NT2/D1 (cell line): ENCODE measurements at regions not wholly inside any gene's neighbourhood (a gene's known extent, or its start where the extent isn't known, plus 50 kb on each side); places are given as distances from the start of the nearest gene placed in this dataset.

Source experiments
- DNase-seq: peaks from one replicate; pipeline ENCODE4 v3.0.0-alpha.2; 2011; ENCODE audit warnings: low read depth, low spot score
- H3K27me3 ChIP-seq: 2 replicates; pipeline ENCODE4 v1.6.0; 2011; ENCODE audit warnings: mild to moderate bottlenecking; ENCODE audit not compliant: insufficient read length, insufficient read depth
- H3K36me3 ChIP-seq: 2 replicates; pipeline ENCODE4 v1.6.1; 2011; ENCODE audit warnings: mild to moderate bottlenecking, low read length, mixed read lengths; ENCODE audit not compliant: insufficient read depth, insufficient read length
- H3K4me1 ChIP-seq: 2 replicates; pipeline ENCODE4 v1.5.1; 2011; ENCODE audit not compliant: insufficient read depth, insufficient read length
- H3K4me3 ChIP-seq: 2 replicates; pipeline ENCODE4 v1.5.1; 2011; ENCODE audit warnings: low read depth; ENCODE audit not compliant: insufficient read length
- H3K9ac ChIP-seq: 2 replicates; pipeline ENCODE4 v1.6.0; 2011; ENCODE audit warnings: low read depth; ENCODE audit not compliant: insufficient read length
- H3K9me3 ChIP-seq: 2 replicates; pipeline ENCODE4 v1.5.1; 2011; ENCODE audit warnings: mild to moderate bottlenecking, low read length; ENCODE audit not compliant: insufficient read depth
- SUZ12 ChIP-seq: IDR thresholded peaks from 2 replicates; pipeline ENCODE4 v1.6.1; 2011; ENCODE audit not compliant: insufficient read length, insufficient read depth; ENCODE audit errors: extremely low read depth
- YY1 ChIP-seq: IDR thresholded peaks from 2 replicates; pipeline ENCODE4 v1.6.1; 2011; ENCODE audit not compliant: insufficient read length, insufficient read depth
- ZNF274 ChIP-seq: IDR thresholded peaks from 2 replicates; pipeline ENCODE4 v1.6.1; 2011; ENCODE audit warnings: mild to moderate bottlenecking, low read depth, low read length

GRCh38 chr5:165616490-165617405, 2111.3 kb downstream of the MAT2B start:
- DNase-seq: no peak
- Histone ChIP-seq H3K4me1 (no peaks in the 10 kb centered on the region), H3K36me3 (no peaks in the 10 kb centered on the region), H3K9ac (no peak overlapping the region), H3K27me3 (no peaks in the 10 kb centered on the region), H3K4me3 (no peak overlapping the region), H3K9me3 (no peaks in the 10 kb centered on the region)
- no peak for TF ChIP-seq SUZ12
- no peak for TF ChIP-seq YY1
- TF ChIP-seq ZNF274: no peak

DNA sequence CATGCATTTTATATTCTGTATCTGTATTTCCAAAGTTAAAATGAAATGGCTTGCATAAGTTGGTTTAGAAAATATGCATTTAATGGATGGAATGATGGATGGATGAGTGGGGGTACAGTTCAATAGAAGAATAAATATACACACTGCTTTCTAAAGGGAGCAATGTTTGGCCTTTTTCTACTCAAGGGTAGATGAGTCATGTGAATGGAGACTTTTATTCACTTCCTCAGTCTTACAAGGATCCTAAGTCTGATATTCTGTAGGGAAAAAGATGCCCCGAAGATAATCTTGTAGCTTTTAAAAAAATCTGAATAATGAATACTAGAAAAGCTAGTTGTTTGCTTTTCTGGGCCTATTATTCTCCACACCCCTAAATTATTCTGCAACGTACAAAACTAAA, 2112.1 kb downstream of the MAT2B start:
- H3K4me3 ChIP-seq: no peak overlapping the region
- TF ChIP-seq ZNF274 (no peak), SUZ12 (no peak), YY1 (no peak)
- no peak for DNase-seq
- no peaks in the 10 kb centered on the region for H3K4me1 ChIP-seq
- no peaks in the 10 kb centered on the region for H3K27me3 ChIP-seq
- H3K9ac ChIP-seq: no peak overlapping the region
- H3K9me3 ChIP-seq: no peaks in the 10 kb centered on the region
- H3K36me3 ChIP-seq: no peaks in the 10 kb centered on the region

DNA sequence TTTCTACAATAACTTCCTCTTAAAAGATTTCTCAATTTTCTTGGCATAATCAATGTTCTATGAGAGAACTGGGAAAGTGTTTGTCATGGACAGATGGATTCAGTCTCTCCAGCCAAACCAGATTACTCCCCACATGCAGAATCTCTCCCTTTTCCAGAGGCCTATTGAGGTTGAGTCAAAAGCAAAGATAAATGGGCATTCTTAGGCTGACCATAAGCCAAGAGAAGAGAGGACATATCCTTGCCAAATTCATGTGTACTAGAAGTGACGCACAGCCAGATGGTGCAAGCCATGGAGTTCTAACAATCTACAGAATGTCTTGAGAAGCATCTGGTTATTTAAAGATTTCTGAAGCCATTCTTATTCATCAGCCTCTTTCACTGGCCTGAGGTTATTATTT, 2115.0 kb downstream of the MAT2B start:
- TF ChIP-seq YY1: no peak
- no peak for TF ChIP-seq SUZ12
- no peak for TF ChIP-seq ZNF274
- no peaks in the 10 kb centered on the region for H3K9me3 ChIP-seq

DNA sequence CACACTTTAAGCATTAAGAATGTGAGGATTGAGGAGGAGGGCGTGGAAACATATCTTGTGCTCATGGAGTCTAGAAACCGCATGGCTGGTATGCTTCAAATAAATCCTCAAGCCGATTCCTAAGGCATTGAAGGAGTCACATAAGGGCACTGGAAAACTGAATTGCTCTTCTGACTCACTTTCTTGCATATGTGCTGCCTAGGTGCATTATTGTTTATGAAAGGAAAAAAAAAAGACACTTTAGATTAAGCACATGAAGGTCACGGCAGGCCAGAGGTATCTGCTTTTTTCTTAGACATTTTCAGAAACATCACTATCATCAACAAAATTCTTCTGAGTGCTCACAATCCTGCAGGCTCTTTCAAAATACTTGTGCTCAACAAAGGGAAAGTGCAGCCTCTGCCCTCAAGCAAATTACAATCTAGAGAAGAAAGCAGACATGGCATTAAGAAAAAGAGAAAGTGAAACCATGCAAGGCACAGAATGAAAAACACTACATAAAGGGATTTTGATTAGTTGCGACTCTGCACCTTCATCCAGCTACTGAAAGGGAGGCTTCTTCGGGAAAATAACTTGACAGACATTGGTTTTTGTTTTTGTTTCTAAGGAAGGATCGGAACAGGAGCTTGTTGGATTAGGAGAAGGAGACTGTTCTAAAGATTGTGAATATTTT, 2117.6 kb downstream of the MAT2B start:
- Histone ChIP-seq H3K4me3 (no peak overlapping the region), H3K9ac (no peak overlapping the region), H3K36me3 (no peaks in the 10 kb centered on the region), H3K9me3 (no peaks in the 10 kb centered on the region), H3K27me3 (no peaks in the 10 kb centered on the region), H3K4me1 (no peaks in the 10 kb centered on the region)
- TF ChIP-seq YY1 (no peak), SUZ12 (no peak), ZNF274 (no peak)
- DNase-seq: no peak

More for the DNA sequence above, 2115.0 kb downstream of the MAT2B start:
- Histone ChIP-seq H3K4me1 (no peaks in the 10 kb centered on the region), H3K4me3 (no peak overlapping the region), H3K9ac (no peak overlapping the region), H3K27me3 (no peaks in the 10 kb centered on the region), H3K36me3 (no peaks in the 10 kb centered on the region)
- no peak for DNase-seq

GRCh38 chr5:165624166-165624946, 2118.9 kb downstream of the MAT2B start:
- no peak overlapping the region for H3K4me3 ChIP-seq
- TF ChIP-seq SUZ12 (no peak), ZNF274 (no peak), YY1 (no peak)

DNA sequence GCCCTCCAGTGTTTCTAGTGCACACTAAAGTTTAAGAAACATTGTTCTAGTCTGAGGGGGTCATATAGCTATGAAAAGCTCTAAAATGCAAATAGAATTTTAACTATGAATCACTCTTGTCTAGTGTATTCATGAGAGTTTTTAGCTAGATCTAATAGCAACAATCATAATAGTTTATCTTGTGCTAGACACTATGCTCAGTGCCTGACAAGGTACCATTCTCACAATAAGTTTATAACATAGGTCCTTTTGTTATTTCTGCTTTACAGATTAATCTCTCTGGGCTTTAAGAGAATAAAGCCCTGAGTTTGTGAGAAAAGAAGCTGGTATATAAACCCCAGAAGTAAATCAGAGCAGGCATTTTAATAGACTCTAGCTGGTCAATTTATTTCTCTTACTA, 2120.7 kb downstream of the MAT2B start:
- Histone ChIP-seq H3K9me3 (no peaks in the 10 kb centered on the region), H3K9ac (no peak overlapping the region), H3K36me3 (no peaks in the 10 kb centered on the region), H3K4me1 (no peaks in the 10 kb centered on the region), H3K4me3 (no peak overlapping the region), H3K27me3 (no peaks in the 10 kb centered on the region)
- TF ChIP-seq ZNF274 (no peak), YY1 (no peak), SUZ12 (no peak)
- no peak for DNase-seq

More at GRCh38 chr5:165624166-165624946, 2118.9 kb downstream of the MAT2B start:
- no peaks in the 10 kb centered on the region for H3K9me3 ChIP-seq
- no peak overlapping the region for H3K9ac ChIP-seq
- no peaks in the 10 kb centered on the region for H3K36me3 ChIP-seq
- H3K4me1 ChIP-seq: no peaks in the 10 kb centered on the region
- DNase-seq: no peak
- no peaks in the 10 kb centered on the region for H3K27me3 ChIP-seq
